Activated naive CD8-positive, alpha-beta T cell treated with anti-CD3 and anti-CD28 coated beads, Interleukin-2, amount 50 U/mL, for 24 hours (primary cell): ENCODE measurements at regions not wholly inside any gene's neighbourhood (a gene's known extent, or its start where the extent isn't known, plus 50 kb on each side); places are given as distances from the start of the nearest gene placed in this dataset.

Source experiments
- ATAC-seq: fragments of 150-1000 bp; cut with Tn5 transposase; one replicate; pipeline ENCODE4 v1.10.0; 2021
- DNase-seq: peaks from one replicate; pipeline ENCODE4 v3.0.0; 2021
- H3K27ac Mint-ChIP-seq: one replicate; pipeline ENCODE4 v1.8.0; 2021; ENCODE audit warnings: mild to moderate bottlenecking, mixed read lengths
- H3K27me3 Mint-ChIP-seq: one replicate; pipeline ENCODE4 v1.8.0; 2021; ENCODE audit warnings: mixed read lengths
- H3K36me3 Mint-ChIP-seq: one replicate; pipeline ENCODE4 v1.8.0; 2021; ENCODE audit warnings: low read depth, mixed read lengths
- H3K4me1 Mint-ChIP-seq: one replicate; pipeline ENCODE4 v1.8.0; 2021; ENCODE audit warnings: mixed read lengths
- H3K4me3 Mint-ChIP-seq: one replicate; pipeline ENCODE4 v1.8.0; 2021; ENCODE audit warnings: mild to moderate bottlenecking, moderate library complexity, mixed read lengths
- H3K9me3 Mint-ChIP-seq: one replicate; pipeline ENCODE4 v1.8.0; 2021; ENCODE audit warnings: mixed read lengths

GRCh38 chr13:73189362-73189761 is 130.6 kb downstream of the KLF5 start:
- Mint-ChIP-seq H3K27me3 (peaks cover 5% of the 10 kb centered on the region), H3K4me1 (peaks cover 3% of the 10 kb centered on the region), H3K4me3 (no peak overlapping the region), H3K27ac (no peak overlapping the region), H3K36me3 (no peaks in the 10 kb centered on the region), H3K9me3 (no peaks in the 10 kb centered on the region)
- no peak for ATAC-seq
- DNase-seq: no peak

GRCh38 chr13:73187106-73187505 is 128.3 kb downstream of the KLF5 start:
- H3K27me3 Mint-ChIP-seq: peaks cover 2% of the 10 kb centered on the region
- no peak overlapping the region for H3K4me3 Mint-ChIP-seq
- H3K27ac Mint-ChIP-seq: no peak overlapping the region
- H3K9me3 Mint-ChIP-seq: no peaks in the 10 kb centered on the region
- H3K4me1 Mint-ChIP-seq: peaks cover 3% of the 10 kb centered on the region
- ATAC-seq (no peak), DNase-seq (no peak)
- no peaks in the 10 kb centered on the region for H3K36me3 Mint-ChIP-seq

- H3K27me3 Mint-ChIP-seq: no peaks in the 10 kb centered on the region
- H3K4me3 Mint-ChIP-seq: no peak overlapping the region
- no peaks in the 10 kb centered on the region for H3K9me3 Mint-ChIP-seq
- no peaks in the 10 kb centered on the region for H3K36me3 Mint-ChIP-seq
- H3K4me1 Mint-ChIP-seq: no peaks in the 10 kb centered on the region
- ATAC-seq (no peak), DNase-seq (no peak)
- no peak overlapping the region for H3K27ac Mint-ChIP-seq
Measured at GRCh38 chr13:73179650-73180274, 121.0 kb downstream of the KLF5 start.

- DNase-seq (no peak), ATAC-seq (no peak)
- H3K36me3 Mint-ChIP-seq: no peaks in the 10 kb centered on the region
- no peak overlapping the region for H3K27ac Mint-ChIP-seq
- H3K27me3 Mint-ChIP-seq: no peaks in the 10 kb centered on the region
- no peaks in the 10 kb centered on the region for H3K4me1 Mint-ChIP-seq
- no peaks in the 10 kb centered on the region for H3K9me3 Mint-ChIP-seq
- H3K4me3 Mint-ChIP-seq: no peak overlapping the region
Measured at GRCh38 chr13:73177916-73178565, 119.2 kb downstream of the KLF5 start.

- no peak for ATAC-seq
- H3K27ac Mint-ChIP-seq: no peak overlapping the region
- no peak for DNase-seq
- no peaks in the 10 kb centered on the region for H3K36me3 Mint-ChIP-seq
- no peaks in the 10 kb centered on the region for H3K9me3 Mint-ChIP-seq
- no peak overlapping the region for H3K4me3 Mint-ChIP-seq
- H3K27me3 Mint-ChIP-seq: no peaks in the 10 kb centered on the region
- no peaks in the 10 kb centered on the region for H3K4me1 Mint-ChIP-seq
Measured at GRCh38 chr13:73177017-73177416, 118.2 kb downstream of the KLF5 start.

- Mint-ChIP-seq H3K4me3 (no peak overlapping the region), H3K4me1 (peaks cover 2% of the 10 kb centered on the region), H3K9me3 (no peaks in the 10 kb centered on the region), H3K27ac (no peak overlapping the region), H3K27me3 (no peaks in the 10 kb centered on the region), H3K36me3 (no peaks in the 10 kb centered on the region)
- ATAC-seq (no peak), DNase-seq (no peak)
Measured at GRCh38 chr13:73174521-73175010, 115.8 kb downstream of the KLF5 start.

- Mint-ChIP-seq H3K27ac (no peak overlapping the region), H3K4me3 (no peak overlapping the region), H3K27me3 (no peaks in the 10 kb centered on the region), H3K9me3 (no peaks in the 10 kb centered on the region), H3K36me3 (no peaks in the 10 kb centered on the region), H3K4me1 (peaks cover 2% of the 10 kb centered on the region)
- ATAC-seq (no peak), DNase-seq (no peak)
Measured at GRCh38 chr13:73173279-73173811, 114.5 kb downstream of the KLF5 start.

GRCh38 chr13:73171926-73172325 is 113.1 kb downstream of the KLF5 start:
- Mint-ChIP-seq H3K4me3 (no peak overlapping the region), H3K27me3 (no peaks in the 10 kb centered on the region), H3K9me3 (no peaks in the 10 kb centered on the region), H3K4me1 (peaks cover 2% of the 10 kb centered on the region), H3K36me3 (no peaks in the 10 kb centered on the region), H3K27ac (no peak overlapping the region)
- no peak for DNase-seq
- ATAC-seq: no peak

- H3K27ac Mint-ChIP-seq: no peak overlapping the region
- H3K36me3 Mint-ChIP-seq: no peaks in the 10 kb centered on the region
- DNase-seq (no peak), ATAC-seq (no peak)
- H3K4me1 Mint-ChIP-seq: peaks cover 2% of the 10 kb centered on the region
- H3K4me3 Mint-ChIP-seq: no peak overlapping the region
- no peaks in the 10 kb centered on the region for H3K27me3 Mint-ChIP-seq
- H3K9me3 Mint-ChIP-seq: no peaks in the 10 kb centered on the region
Measured at GRCh38 chr13:73171271-73171682, 112.5 kb downstream of the KLF5 start.

GRCh38 chr13:73169971-73170370 is 111.2 kb downstream of the KLF5 start:
- ATAC-seq: no peak
- Mint-ChIP-seq H3K27ac (no peak overlapping the region), H3K9me3 (no peaks in the 10 kb centered on the region)

GRCh38 chr13:73168953-73169401 is 110.2 kb downstream of the KLF5 start:
- Mint-ChIP-seq H3K27me3 (no peaks in the 10 kb centered on the region), H3K36me3 (no peaks in the 10 kb centered on the region), H3K27ac (no peak overlapping the region), H3K4me3 (no peak overlapping the region), H3K9me3 (no peaks in the 10 kb centered on the region), H3K4me1 (peaks cover 2% of the 10 kb centered on the region)
- ATAC-seq (no peak), DNase-seq (no peak)

More at GRCh38 chr13:73169971-73170370, 111.2 kb downstream of the KLF5 start:
- Mint-ChIP-seq H3K4me1 (peaks cover 2% of the 10 kb centered on the region), H3K4me3 (no peak overlapping the region), H3K36me3 (no peaks in the 10 kb centered on the region), H3K27me3 (no peaks in the 10 kb centered on the region)
- no peak for DNase-seq

- H3K27me3 Mint-ChIP-seq: no peaks in the 10 kb centered on the region
- H3K9me3 Mint-ChIP-seq: no peaks in the 10 kb centered on the region
- H3K36me3 Mint-ChIP-seq: no peaks in the 10 kb centered on the region
- H3K27ac Mint-ChIP-seq: no peak overlapping the region
- DNase-seq: no peak
- no peak overlapping the region for H3K4me3 Mint-ChIP-seq
- H3K4me1 Mint-ChIP-seq: peaks cover 2% of the 10 kb centered on the region
- peak; percentile 73 for ATAC-seq
Measured at GRCh38 chr13:73168226-73168952, 109.6 kb downstream of the KLF5 start.

GRCh38 chr13:73167028-73167820 is 108.4 kb downstream of the KLF5 start:
- Mint-ChIP-seq H3K4me3 (no peak overlapping the region), H3K27ac (no peak overlapping the region), H3K9me3 (no peaks in the 10 kb centered on the region), H3K27me3 (no peaks in the 10 kb centered on the region), H3K4me1 (peaks cover 2% of the 10 kb centered on the region), H3K36me3 (no peaks in the 10 kb centered on the region)
- ATAC-seq (no peak), DNase-seq (no peak)

- ATAC-seq (no peak), DNase-seq (no peak)
- Mint-ChIP-seq H3K4me1 (peaks cover 2% of the 10 kb centered on the region), H3K36me3 (no peaks in the 10 kb centered on the region), H3K9me3 (no peaks in the 10 kb centered on the region), H3K4me3 (no peak overlapping the region), H3K27me3 (no peaks in the 10 kb centered on the region), H3K27ac (no peak overlapping the region)
Measured at GRCh38 chr13:73166204-73166603, 107.4 kb downstream of the KLF5 start.
